GM10248 (cell line): ENCODE measurements at regions not wholly inside any gene's neighbourhood (a gene's known extent, or its start where the extent isn't known, plus 50 kb on each side); places are given as distances from the start of the nearest gene placed in this dataset.
"Not testable (repeated sequence)": the region's sequence is repeated elsewhere in the genome, so short reads cannot be mapped to it uniquely, and the experiment has no call there.

ENCODE experiments used
- CTCF ChIA-PET: fragments of 300-600 bp; sonication (Branson Sonifier 250); formaldehyde crosslinking; extraction: SDS; loops from one replicate; lab custom pipeline; 2021; ENCODE audit warnings: antibody characterized with exemption; lab: Yijun Ruan, JAX
- POLR2A ChIA-PET: fragments of 350-650 bp; sonication (Branson Sonifier 250); formaldehyde crosslinking; extraction: SDS; loops from one replicate; lab custom pipeline; 2020; ENCODE audit warnings: antibody characterized with exemption; lab: Yijun Ruan, JAX
- DNase-seq: peaks from one replicate; pipeline ENCODE4 v3.0.0; 2012; ENCODE audit errors: extremely low spot score
- CTCF ChIP-seq: IDR thresholded peaks from 2 replicates; pipeline ENCODE4 v1.5.1; 2012; ENCODE audit warnings: mild to moderate bottlenecking, low read depth; ENCODE audit errors: extremely low read depth, missing control alignments, control extremely low read depth

- no peak for TF ChIP-seq CTCF
- ChIA-PET POLR2A (no interaction called here), CTCF (no interaction called here)
- no peak for DNase-seq
These were observed 746.0 kb upstream of the DEFB115 start for GRCh38 chr20:30511322-30512030.

- POLR2A ChIA-PET: no interaction called here
- no peak for DNase-seq
- TF ChIP-seq CTCF: no peak
- CTCF ChIA-PET: no interaction called here
These were observed 744.3 kb upstream of the DEFB115 start for GRCh38 chr20:30513050-30513628.

GRCh38 chr20:30515915-30516314 lies 741.5 kb upstream of the DEFB115 start:
- POLR2A ChIA-PET, CTCF ChIA-PET, DNase-seq: not testable (repeated sequence)

- POLR2A ChIA-PET, CTCF ChIA-PET, DNase-seq: not testable (repeated sequence)
These were observed 738.6 kb upstream of the DEFB115 start for GRCh38 chr20:30518906-30519305.

- CTCF ChIA-PET, POLR2A ChIA-PET, DNase-seq: not testable (repeated sequence)
These were observed 735.6 kb upstream of the DEFB115 start for GRCh38 chr20:30521686-30522415.

- POLR2A ChIA-PET, CTCF ChIA-PET, DNase-seq: not testable (repeated sequence)
These were observed 733.3 kb upstream of the DEFB115 start for GRCh38 chr20:30524155-30524554.

DNA sequence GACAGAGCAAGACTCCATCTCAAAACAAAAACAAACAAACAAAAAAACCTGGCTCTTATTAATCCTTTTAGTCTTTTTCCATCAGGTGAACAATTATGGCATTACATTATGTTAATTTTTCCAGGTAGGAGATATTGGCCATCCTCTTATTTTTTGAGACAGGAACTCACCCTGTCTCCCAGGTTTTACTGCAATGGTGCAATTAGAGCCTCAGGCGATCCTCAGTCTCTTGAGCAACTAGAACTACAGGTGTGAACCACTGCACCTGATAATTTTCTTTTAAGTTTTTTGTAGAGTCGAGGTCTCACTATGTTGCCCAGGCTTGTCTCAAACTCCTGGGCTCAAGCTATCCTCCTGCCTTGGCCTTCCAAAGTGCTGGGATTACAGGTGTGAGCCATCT lies 732.7 kb upstream of the DEFB115 start:
- POLR2A ChIA-PET, CTCF ChIA-PET: not testable (repeated sequence)

GRCh38 chr20:30533653-30534052 lies 723.8 kb upstream of the DEFB115 start:
- DNase-seq, POLR2A ChIA-PET, CTCF ChIA-PET: not testable (repeated sequence)

More for the DNA sequence above, 732.7 kb upstream of the DEFB115 start:
- not testable (repeated sequence) for DNase-seq

DNA sequence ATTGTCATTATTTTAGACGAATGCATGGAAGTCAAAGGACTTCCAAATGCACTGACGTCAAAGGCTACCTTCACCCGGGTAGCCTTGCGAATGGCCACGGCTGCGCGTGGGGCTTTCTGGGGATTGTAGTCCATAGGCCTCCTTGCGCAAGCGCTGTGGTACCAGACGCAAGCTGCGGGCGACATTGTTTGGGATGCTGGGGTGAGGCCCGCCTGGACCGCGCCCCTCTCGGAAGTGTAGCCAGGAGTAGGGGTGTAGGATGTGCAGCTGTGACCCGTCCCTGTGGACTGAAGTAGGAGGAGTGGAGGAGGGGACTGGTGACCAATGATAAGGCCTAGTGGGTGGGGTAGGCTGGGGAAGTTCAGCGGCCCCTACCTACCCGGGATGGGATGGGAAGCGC lies 720.0 kb upstream of the DEFB115 start:
- DNase-seq, CTCF ChIA-PET, POLR2A ChIA-PET: not testable (repeated sequence)

GRCh38 chr20:30540330-30541069 lies 717.0 kb upstream of the DEFB115 start:
- POLR2A ChIA-PET, DNase-seq, CTCF ChIA-PET: not testable (repeated sequence)

- POLR2A ChIA-PET, DNase-seq, CTCF ChIA-PET: not testable (repeated sequence)
These were observed 706.2 kb upstream of the DEFB115 start for GRCh38 chr20:30551236-30551635.

DNA sequence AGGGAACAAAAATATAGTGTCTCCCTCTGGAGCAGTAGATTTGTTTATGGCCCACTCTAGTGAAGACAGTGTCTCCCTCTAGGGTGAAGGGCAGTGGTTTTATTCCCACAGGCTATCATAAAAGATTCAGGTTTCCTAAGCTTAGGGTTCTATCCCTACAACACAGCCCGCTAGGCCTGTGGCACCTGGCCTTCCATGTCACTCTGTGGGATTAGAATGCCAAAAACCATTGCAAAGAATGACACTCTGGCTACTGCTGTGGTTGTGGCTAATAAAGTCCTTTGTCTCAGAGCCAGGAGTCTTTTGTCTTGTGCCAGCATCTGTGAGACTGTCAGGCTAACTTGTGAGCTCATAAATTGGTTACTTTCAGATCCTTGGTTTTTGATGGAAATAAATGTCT lies 700.7 kb upstream of the DEFB115 start:
- CTCF ChIA-PET, POLR2A ChIA-PET, DNase-seq: not testable (repeated sequence)

DNA sequence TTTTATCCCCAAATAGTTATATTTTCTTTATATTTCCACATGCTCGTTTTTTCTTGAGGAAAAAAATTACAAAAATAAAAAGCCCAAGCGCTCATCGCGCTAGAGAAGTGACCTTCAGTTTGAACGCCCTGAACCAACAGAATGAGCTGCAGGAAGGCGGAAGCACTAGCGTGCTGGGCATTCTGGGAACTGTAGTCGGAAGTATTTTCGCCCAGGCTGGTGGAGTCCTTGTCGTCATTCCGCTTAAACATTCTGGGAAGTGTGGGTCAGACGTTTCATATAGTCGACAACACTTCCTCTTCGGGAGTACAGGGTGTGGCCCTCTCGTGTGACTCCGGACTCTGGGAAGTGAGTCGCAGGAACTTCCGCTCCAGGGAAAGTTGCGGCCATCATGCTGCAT lies 692.4 kb upstream of the DEFB115 start:
- DNase-seq, POLR2A ChIA-PET, CTCF ChIA-PET: not testable (repeated sequence)

GRCh38 chr20:30569867-30570266 lies 687.6 kb upstream of the DEFB115 start:
- DNase-seq, CTCF ChIA-PET, POLR2A ChIA-PET: not testable (repeated sequence)

GRCh38 chr20:30570622-30571021 lies 686.8 kb upstream of the DEFB115 start:
- CTCF ChIA-PET, DNase-seq, POLR2A ChIA-PET: not testable (repeated sequence)
